ENCODE measurements at regions not wholly inside any gene's neighbourhood (a gene's known extent, or its start where the extent isn't known, plus 50 kb on each side); places are given as distances from the start of the nearest gene placed in this dataset.

GRCh38 chr14:58755031-58755925 lies 117.5 kb downstream of the DACT1 start:
- H3K27me3 ChIP-seq (ENCODE audit: control insufficient read depth, insufficient read depth) = no peaks in the 10 kb centered on the region
- no peak overlapping the region for H3K4me3 ChIP-seq (ENCODE audit: low read length)
- peak in 2 of 3 donors; percentile 52 to 69 for DNase-seq
- peak overlapping the region; percentile 17 for H3K27ac ChIP-seq (ENCODE audit: low read length)
- 44% methylated on average over 3 of the region's 3 CpGs for WGBS
- H3K4me1 ChIP-seq (ENCODE audit: control insufficient read depth, insufficient read depth, low read length) = peaks cover 9% of the 10 kb centered on the region
- peak; percentile 43 to 84 for ATAC-seq
- intact Hi-C loops (cut with DNase I) = no loop called here
- H3K9me3 ChIP-seq (ENCODE audit: control insufficient read depth, low read length) = no peaks in the 10 kb centered on the region

- no peak overlapping the region for H3K27ac ChIP-seq (ENCODE audit: low read length)
- H3K9me3 ChIP-seq (ENCODE audit: control insufficient read depth, low read length) = no peaks in the 10 kb centered on the region
- H3K4me3 ChIP-seq (ENCODE audit: low read length) = no peak overlapping the region
- intact Hi-C loops (cut with DNase I) = no loop called here
- H3K27me3 ChIP-seq (ENCODE audit: control insufficient read depth, insufficient read depth) = no peaks in the 10 kb centered on the region
- WGBS = 50% methylated on average over 2 of the region's 2 CpGs
- no peak for ATAC-seq
- H3K4me1 ChIP-seq (ENCODE audit: control insufficient read depth, insufficient read depth, low read length) = no peaks in the 10 kb centered on the region
- DNase-seq = no peak
These were observed 122.4 kb downstream of the DACT1 start for GRCh38 chr14:58760121-58760520.

- Histone ChIP-seq H3K9me3 (ENCODE audit: control insufficient read depth, low read length) (no peaks in the 10 kb centered on the region), H3K27me3 (ENCODE audit: control insufficient read depth, insufficient read depth) (no peaks in the 10 kb centered on the region), H3K27ac (ENCODE audit: low read length) (no peak overlapping the region), H3K4me3 (ENCODE audit: low read length) (no peak overlapping the region), H3K4me1 (ENCODE audit: control insufficient read depth, insufficient read depth, low read length) (no peaks in the 10 kb centered on the region)
- ATAC-seq (no peak), DNase-seq (no peak)
- 92% methylated on average over 1 of the region's 1 CpG for WGBS
- intact Hi-C loops (cut with DNase I) = no loop called here
These were observed 124.9 kb downstream of the DACT1 start for GRCh38 chr14:58762629-58763028.

GRCh38 chr14:58763210-58763609 lies 125.4 kb downstream of the DACT1 start:
- ATAC-seq (no peak), DNase-seq (no peak)
- no peak overlapping the region for H3K4me3 ChIP-seq (ENCODE audit: low read length)
- no peaks in the 10 kb centered on the region for H3K27me3 ChIP-seq (ENCODE audit: control insufficient read depth, insufficient read depth)
- no peak overlapping the region for H3K27ac ChIP-seq (ENCODE audit: low read length)
- no peaks in the 10 kb centered on the region for H3K9me3 ChIP-seq (ENCODE audit: control insufficient read depth, low read length)
- intact Hi-C loops (cut with DNase I) = no loop called here
- H3K4me1 ChIP-seq (ENCODE audit: control insufficient read depth, insufficient read depth, low read length) = no peaks in the 10 kb centered on the region
- WGBS = 76% methylated on average over 4 of the region's 4 CpGs

GRCh38 chr14:58765418-58765831 lies 127.7 kb downstream of the DACT1 start:
- no peaks in the 10 kb centered on the region for H3K27me3 ChIP-seq (ENCODE audit: control insufficient read depth, insufficient read depth)
- H3K4me3 ChIP-seq (ENCODE audit: low read length) = no peak overlapping the region
- DNase-seq (peak in 2 of 3 donors; percentile 52 to 68), ATAC-seq (peak; percentile 31 to 43)
- no peaks in the 10 kb centered on the region for H3K4me1 ChIP-seq (ENCODE audit: control insufficient read depth, insufficient read depth, low read length)
- 59% methylated on average over 12 of the region's 12 CpGs for WGBS
- no peak overlapping the region for H3K27ac ChIP-seq (ENCODE audit: low read length)
- H3K9me3 ChIP-seq (ENCODE audit: control insufficient read depth, low read length) = no peaks in the 10 kb centered on the region
- intact Hi-C loops (cut with DNase I) = no loop called here

- intact Hi-C loops (cut with DNase I) = no loop called here
- H3K9me3 ChIP-seq (ENCODE audit: control insufficient read depth, low read length) = no peaks in the 10 kb centered on the region
- no peaks in the 10 kb centered on the region for H3K27me3 ChIP-seq (ENCODE audit: control insufficient read depth, insufficient read depth)
- no peaks in the 10 kb centered on the region for H3K4me1 ChIP-seq (ENCODE audit: control insufficient read depth, insufficient read depth, low read length)
- WGBS = 54% methylated on average over 6 of the region's 6 CpGs
- no peak overlapping the region for H3K27ac ChIP-seq (ENCODE audit: low read length)
- H3K4me3 ChIP-seq (ENCODE audit: low read length) = no peak overlapping the region
- ATAC-seq (no peak), DNase-seq (no peak)
These were observed 128.1 kb downstream of the DACT1 start for GRCh38 chr14:58765843-58766242.

GRCh38 chr14:58769011-58769643 lies 131.4 kb downstream of the DACT1 start:
- H3K4me3 ChIP-seq (ENCODE audit: low read length) = no peak overlapping the region
- H3K27ac ChIP-seq (ENCODE audit: low read length) = no peak overlapping the region
- WGBS = 85% methylated on average over 5 of the region's 5 CpGs
- ATAC-seq = no peak
- no peaks in the 10 kb centered on the region for H3K9me3 ChIP-seq (ENCODE audit: control insufficient read depth, low read length)
- H3K27me3 ChIP-seq (ENCODE audit: control insufficient read depth, insufficient read depth) = no peaks in the 10 kb centered on the region
- H3K4me1 ChIP-seq (ENCODE audit: control insufficient read depth, insufficient read depth, low read length) = no peaks in the 10 kb centered on the region
- no peak for DNase-seq
- intact Hi-C loops (cut with DNase I) = no loop called here

GRCh38 chr14:58769771-58770170 lies 132.0 kb downstream of the DACT1 start:
- DNase-seq (no peak), ATAC-seq (no peak)
- no peaks in the 10 kb centered on the region for H3K27me3 ChIP-seq (ENCODE audit: control insufficient read depth, insufficient read depth)
- no peak overlapping the region for H3K27ac ChIP-seq (ENCODE audit: low read length)
- H3K9me3 ChIP-seq (ENCODE audit: control insufficient read depth, low read length) = no peaks in the 10 kb centered on the region
- no peaks in the 10 kb centered on the region for H3K4me1 ChIP-seq (ENCODE audit: control insufficient read depth, insufficient read depth, low read length)
- intact Hi-C loops (cut with DNase I) = no loop called here
- WGBS = 47% methylated on average over 2 of the region's 2 CpGs
- H3K4me3 ChIP-seq (ENCODE audit: low read length) = no peak overlapping the region

GRCh38 chr14:58770491-58770982 lies 132.8 kb downstream of the DACT1 start:
- H3K27me3 ChIP-seq (ENCODE audit: control insufficient read depth, insufficient read depth) = no peaks in the 10 kb centered on the region
- H3K4me1 ChIP-seq (ENCODE audit: control insufficient read depth, insufficient read depth, low read length) = no peaks in the 10 kb centered on the region
- H3K9me3 ChIP-seq (ENCODE audit: control insufficient read depth, low read length) = no peaks in the 10 kb centered on the region
- ATAC-seq = no peak
- no peak overlapping the region for H3K4me3 ChIP-seq (ENCODE audit: low read length)
- H3K27ac ChIP-seq (ENCODE audit: low read length) = no peak overlapping the region
- DNase-seq = no peak
- intact Hi-C loops (cut with DNase I) = no loop called here

- no peak overlapping the region for H3K4me3 ChIP-seq (ENCODE audit: low read length)
- H3K4me1 ChIP-seq (ENCODE audit: control insufficient read depth, insufficient read depth, low read length) = no peaks in the 10 kb centered on the region
- intact Hi-C loops (cut with DNase I) = no loop called here
- no peak overlapping the region for H3K27ac ChIP-seq (ENCODE audit: low read length)
- DNase-seq = no peak
- H3K9me3 ChIP-seq (ENCODE audit: control insufficient read depth, low read length) = no peaks in the 10 kb centered on the region
- 97% methylated on average over 6 of the region's 6 CpGs for WGBS
- no peak for ATAC-seq
- H3K27me3 ChIP-seq (ENCODE audit: control insufficient read depth, insufficient read depth) = no peaks in the 10 kb centered on the region
These were observed 133.3 kb downstream of the DACT1 start for GRCh38 chr14:58771016-58771415.

- DNase-seq (no peak), ATAC-seq (no peak)
- Histone ChIP-seq H3K9me3 (ENCODE audit: control insufficient read depth, low read length) (no peaks in the 10 kb centered on the region), H3K27me3 (ENCODE audit: control insufficient read depth, insufficient read depth) (no peaks in the 10 kb centered on the region), H3K27ac (ENCODE audit: low read length) (no peak overlapping the region), H3K4me1 (ENCODE audit: control insufficient read depth, insufficient read depth, low read length) (no peaks in the 10 kb centered on the region), H3K4me3 (ENCODE audit: low read length) (no peak overlapping the region)
- intact Hi-C loops (cut with DNase I) = no loop called here
- 93% methylated on average over 3 of the region's 3 CpGs for WGBS
These were observed 134.4 kb downstream of the DACT1 start for GRCh38 chr14:58772116-58772515.
